Stomach (tissue), 8 donors: ENCODE measurements at regions not wholly inside any gene's neighbourhood (a gene's known extent, or its start where the extent isn't known, plus 50 kb on each side); places are given as distances from the start of the nearest gene placed in this dataset.

ENCODE experiments used
- DNase-seq, 2 donors: peaks; one replicate each; pipeline versions ENCODE4 v3.0.0 to v3.0.0-alpha.2; 2013 to 2019
- H3K27ac ChIP-seq, 5 donors: fragments of 200-600 bp in 4 of 5; sonication (generic) in 4 of 5; one replicate each; pipeline ENCODE4 v1.5.1; 2013 to 2019; ENCODE audit warnings: mild to moderate bottlenecking in 1 of 5, moderate library complexity in 1 of 5
- H3K27me3 ChIP-seq, 3 donors: fragments of 200-600 bp; sonication (generic); one replicate each; pipeline ENCODE4 v1.5.1; 2017 to 2019; ENCODE audit warnings: mixed run types in 1 of 3
- H3K36me3 ChIP-seq, 4 donors: fragments of 200-600 bp; sonication (generic); 1 replicate in 3 of 4; 2 replicates in 1 of 4; pipeline ENCODE4 v1.5.1; 2016 to 2019
- H3K4me1 ChIP-seq, 4 donors: fragments of 200-600 bp; sonication (generic); one replicate each; pipeline ENCODE4 v1.5.1; 2016 to 2019
- H3K4me3 ChIP-seq, 4 donors: fragments of 200-600 bp; sonication (generic) in 3 of 4; one replicate each; pipeline ENCODE4 v1.5.1; 2016 to 2019; ENCODE audit warnings: mild to moderate bottlenecking in 1 of 4
- H3K9me3 ChIP-seq, 4 donors: fragments of 200-600 bp; sonication (generic); one replicate each; pipeline ENCODE4 v1.5.1; 2016 to 2019
- CTCF ChIP-seq, 7 experiments: fragments of 450-650 bp in 4 of 7; fragments of 200-600 bp in 3 of 7; sonication (generic) in 3 of 7; IDR thresholded peaks; one replicate each; pipeline ENCODE4 v1.5.1; 2016 to 2019; ENCODE audit warnings: antibody characterized with exemption in 7 of 7, control low read depth in 2 of 7, mild to moderate bottlenecking in 1 of 7
- EP300 ChIP-seq: sonication (generic); formaldehyde crosslinking; IDR thresholded peaks from one replicate; pipeline ENCODE4 v1.6.1; 2017; ENCODE audit warnings: antibody characterized with exemption
- POLR2A ChIP-seq, 4 donors: fragments of 450-650 bp; IDR thresholded peaks; one replicate each; pipeline ENCODE4 v1.6.1; 2016; ENCODE audit warnings: antibody characterized with exemption in 4 of 4, control low read depth in 2 of 4, mild to moderate bottlenecking in 1 of 4, moderate library complexity in 1 of 4
- POLR2AphosphoS5 ChIP-seq, 3 donors: sonication (generic); formaldehyde crosslinking; IDR thresholded peaks; one replicate each; pipeline ENCODE4 v1.6.1; 2016; ENCODE audit warnings: antibody characterized with exemption in 3 of 3
- WGBS, 5 donors: extraction: QIAGEN DNeasy Blood & Tissue Kit in 3 of 5; methylation state at CpG; one replicate each; pipeline versions ENCODE4 v1.1.5 to v1.1.7; 2013 to 2018; 5-methylcytosine and 5-hydroxymethylcytosine counted together
- intact Hi-C: fragments of 100-400 bp; cut with DNase I; formaldehyde crosslinking; loops from one replicate; pipeline ENCODE4 v1.15.1; 2023; ENCODE audit warnings: low total_unique reads
- donor health status: healthy with polysubstance abuse.
- donor health status: Bipolar disorder and iron deficiency.
- donor health status: healthy.

GRCh38 chrX:22662776-22663175, 337.0 kb upstream of the DDX53 start:
- no peak for DNase-seq
- intact Hi-C loops, result no loop called here
- no peaks in the 10 kb centered on the region for H3K36me3 ChIP-seq
- H3K27ac ChIP-seq, result no peak overlapping the region
- no peak overlapping the region for H3K4me3 ChIP-seq
- no peaks in the 10 kb centered on the region for H3K27me3 ChIP-seq
- WGBS, 5 donors, result 73 to 100% (median 86%) methylated on average over 1 of the region's 1 CpG
- no peak for TF ChIP-seq POLR2A (IDR thresholded peaks at IDR 0.05)
- no peaks in the 10 kb centered on the region for H3K4me1 ChIP-seq
- H3K9me3 ChIP-seq, result no peaks in the 10 kb centered on the region

GRCh38 chrX:22664826-22665225, 334.9 kb upstream of the DDX53 start:
- intact Hi-C loops, result no loop called here
- TF ChIP-seq POLR2A (IDR thresholded peaks at IDR 0.05), result no peak
- WGBS, 5 donors, result 66 to 86% (median 80%) methylated on average over 3 of the region's 3 CpGs

GRCh38 chrX:22665818-22666217, 333.9 kb upstream of the DDX53 start:
- H3K27me3 ChIP-seq, result no peaks in the 10 kb centered on the region
- H3K4me3 ChIP-seq, result no peak overlapping the region
- H3K9me3 ChIP-seq, result no peaks in the 10 kb centered on the region
- H3K36me3 ChIP-seq, result no peaks in the 10 kb centered on the region
- intact Hi-C loops, result no loop called here
- H3K4me1 ChIP-seq, result no peaks in the 10 kb centered on the region
- no peak for TF ChIP-seq CTCF (IDR thresholded peaks at IDR 0.05)
- TF ChIP-seq POLR2A (IDR thresholded peaks at IDR 0.05), result no peak
- no peak for TF ChIP-seq POLR2AphosphoS5 (IDR thresholded peaks at IDR 0.05)
- no peak for TF ChIP-seq EP300
- 50 to 84% (median 74%) methylated on average over 2 of the region's 2 CpGs for WGBS, 5 donors
- no peak for DNase-seq
- no peak overlapping the region for H3K27ac ChIP-seq

More at GRCh38 chrX:22664826-22665225, 334.9 kb upstream of the DDX53 start:
- no peak for DNase-seq
- Histone ChIP-seq H3K9me3 (no peaks in the 10 kb centered on the region), H3K4me1 (no peaks in the 10 kb centered on the region), H3K36me3 (no peaks in the 10 kb centered on the region), H3K27me3 (no peaks in the 10 kb centered on the region), H3K4me3 (no peak overlapping the region), H3K27ac (no peak overlapping the region)

- Histone ChIP-seq H3K4me1 (no peaks in the 10 kb centered on the region), H3K27me3 (no peaks in the 10 kb centered on the region), H3K27ac (no peak overlapping the region), H3K36me3 (no peaks in the 10 kb centered on the region), H3K9me3 (no peaks in the 10 kb centered on the region), H3K4me3 (no peak overlapping the region)
- TF ChIP-seq POLR2AphosphoS5 (IDR thresholded peaks at IDR 0.05) (no peak), EP300 (no peak), POLR2A (IDR thresholded peaks at IDR 0.05) (no peak), CTCF (IDR thresholded peaks at IDR 0.05) (no peak)
- intact Hi-C loops, result no loop called here
- peak in 1 of 2 donors; percentile 35 for DNase-seq
- 13 to 22% (median 15%) methylated on average over 4 to 9 of the region's 9 CpGs for WGBS, 5 donors
Observed at GRCh38 chrX:22666441-22666840, 333.3 kb upstream of the DDX53 start.

- no peaks in the 10 kb centered on the region for H3K27me3 ChIP-seq
- no peak overlapping the region for H3K4me3 ChIP-seq
- H3K9me3 ChIP-seq, result peaks cover 0 to 4% (median 0%) of the 10 kb centered on the region in 4 donors
- no peaks in the 10 kb centered on the region for H3K4me1 ChIP-seq
- TF ChIP-seq EP300 (no peak), POLR2AphosphoS5 (IDR thresholded peaks at IDR 0.05) (no peak), CTCF (IDR thresholded peaks at IDR 0.05) (no peak), POLR2A (IDR thresholded peaks at IDR 0.05) (no peak)
- DNase-seq, result no peak
- no peaks in the 10 kb centered on the region for H3K36me3 ChIP-seq
- H3K27ac ChIP-seq, result no peak overlapping the region
- 53 to 83% (median 68%) methylated on average over 3 of the region's 3 CpGs for WGBS, 5 donors
- intact Hi-C loops, result no loop called here
Observed at GRCh38 chrX:22674932-22675331, 324.8 kb upstream of the DDX53 start.
